ENCODE measurements at regions not wholly inside any gene's neighbourhood (a gene's known extent, or its start where the extent isn't known, plus 50 kb on each side); places are given as distances from the start of the nearest gene placed in this dataset.
"Not testable (repeated sequence)": the region's sequence is repeated elsewhere in the genome, so short reads cannot be mapped to it uniquely, and the experiment has no call there.

DNA sequence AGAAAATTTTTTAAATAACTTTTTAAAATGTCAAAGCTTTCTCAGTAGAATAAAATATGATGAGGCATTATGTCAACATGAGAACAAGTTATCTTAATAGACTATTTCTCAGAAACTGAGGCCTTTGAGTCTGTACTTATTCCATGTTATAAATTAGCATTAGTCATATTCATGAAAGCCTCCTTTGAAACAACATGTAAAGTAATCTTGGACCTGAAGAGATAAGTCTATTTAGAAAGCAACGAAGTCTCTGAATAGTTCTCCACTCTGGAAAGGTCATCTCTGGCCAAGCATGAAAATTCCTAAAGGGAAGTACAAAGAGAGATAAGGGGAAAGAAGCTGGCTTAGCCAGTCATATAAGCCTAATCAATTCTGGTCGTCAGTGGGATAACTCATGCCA is 150.8 kb downstream of the CYB561 start:
- DNase-seq, result no peak

DNA sequence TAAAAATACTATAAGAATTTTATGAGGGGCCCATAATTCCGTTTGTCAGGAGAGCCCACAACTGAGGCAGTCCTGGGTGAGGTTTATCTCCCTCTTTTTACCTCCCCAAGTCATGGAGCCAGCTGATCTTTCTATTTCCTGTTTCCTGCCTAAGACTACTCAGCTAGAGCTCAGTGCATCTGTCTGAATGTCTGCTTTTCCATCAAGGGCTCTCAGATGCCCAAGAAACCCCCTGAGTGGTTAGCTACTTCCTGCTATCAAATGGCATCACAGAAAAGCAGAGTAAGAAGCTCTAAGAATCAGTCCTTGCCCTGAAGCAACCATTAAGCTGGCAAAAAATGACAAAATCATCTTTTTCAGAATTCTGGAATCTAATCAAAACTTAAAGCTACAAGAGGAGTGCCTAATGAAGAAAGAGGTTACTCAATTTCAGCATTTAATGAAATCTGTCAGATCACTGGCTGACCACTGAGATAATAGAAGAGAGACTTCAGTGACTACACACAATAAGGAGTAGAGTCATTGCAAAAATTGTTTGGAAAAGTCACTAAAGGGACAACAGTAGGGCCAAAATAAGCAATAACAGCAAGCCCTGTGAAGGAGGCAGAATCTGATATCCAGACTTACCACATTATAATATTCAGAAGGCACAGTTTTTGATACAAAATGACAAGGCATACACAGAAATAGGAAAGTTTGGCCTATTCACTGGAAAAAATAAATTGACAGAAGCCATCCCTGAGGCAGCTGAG is 150.1 kb downstream of the CYB561 start:
- no peak for DNase-seq

DNA sequence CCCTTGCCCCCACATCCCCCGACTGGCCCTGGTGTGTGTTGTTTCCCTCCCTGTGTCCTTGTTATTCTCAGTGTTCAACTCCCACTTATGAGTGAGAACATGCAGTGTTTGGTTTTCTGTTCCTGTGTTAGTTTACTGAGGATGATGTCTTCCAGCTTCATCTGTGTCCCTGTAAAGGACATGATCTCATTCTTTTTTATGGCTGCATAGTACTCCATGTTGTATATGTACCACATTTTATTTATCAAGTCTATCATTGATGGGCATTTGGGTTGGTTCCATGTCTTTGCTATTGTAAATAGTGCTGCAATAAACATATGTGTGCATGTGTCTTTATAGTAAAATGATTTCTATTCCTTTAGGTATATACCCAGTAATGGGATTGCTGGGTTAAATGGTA is 147.2 kb downstream of the CYB561 start:
- not testable (repeated sequence) for DNase-seq

DNA sequence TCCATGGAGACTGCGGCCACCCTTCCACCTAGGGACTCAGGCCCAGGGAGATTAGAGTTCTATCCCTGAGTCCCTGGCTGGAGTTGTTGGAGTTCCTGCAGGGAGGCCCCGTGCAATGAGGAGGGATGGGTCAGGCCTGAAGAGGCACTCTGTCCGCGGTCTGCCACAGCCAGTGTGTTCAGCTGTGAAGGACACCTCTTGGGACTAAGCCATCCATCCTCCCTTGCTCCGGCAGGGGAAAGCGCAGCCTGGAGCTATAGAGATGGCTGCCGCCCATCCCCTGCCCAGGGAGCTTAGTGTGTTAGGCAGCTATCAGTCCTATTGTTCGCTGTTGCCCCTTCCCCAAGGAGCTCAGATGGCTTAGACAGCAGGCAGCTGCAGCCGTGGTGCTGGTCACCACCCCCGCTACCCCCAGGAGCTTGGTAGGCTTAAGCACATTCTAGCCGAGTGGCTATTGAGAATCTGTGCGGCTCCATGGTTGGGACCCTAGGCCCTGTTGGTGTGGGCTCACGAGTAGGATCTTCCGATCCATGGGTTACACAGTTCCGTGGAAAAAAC is 141.3 kb downstream of the CYB561 start:
- DNase-seq, result no peak

DNA sequence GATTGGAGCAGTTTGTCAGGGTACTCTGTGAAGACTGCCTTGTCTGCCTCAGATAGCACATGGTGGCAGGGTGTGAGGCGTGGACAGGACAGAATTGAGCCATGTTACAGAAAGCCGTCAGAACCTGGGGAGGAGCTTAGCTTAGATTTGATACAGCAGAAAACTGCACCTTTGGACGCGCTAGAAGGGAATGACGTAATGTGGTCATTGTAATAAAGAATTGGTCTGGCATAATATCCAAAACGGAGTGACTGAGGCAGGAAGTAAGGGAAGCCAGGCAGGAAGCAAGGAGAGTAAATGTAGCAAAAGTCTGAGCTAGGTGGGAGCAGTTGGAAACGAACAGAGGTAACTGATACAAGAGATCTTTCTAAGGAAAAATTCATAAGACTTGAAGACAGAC is 140.2 kb downstream of the CYB561 start:
- DNase-seq, result no peak

DNA sequence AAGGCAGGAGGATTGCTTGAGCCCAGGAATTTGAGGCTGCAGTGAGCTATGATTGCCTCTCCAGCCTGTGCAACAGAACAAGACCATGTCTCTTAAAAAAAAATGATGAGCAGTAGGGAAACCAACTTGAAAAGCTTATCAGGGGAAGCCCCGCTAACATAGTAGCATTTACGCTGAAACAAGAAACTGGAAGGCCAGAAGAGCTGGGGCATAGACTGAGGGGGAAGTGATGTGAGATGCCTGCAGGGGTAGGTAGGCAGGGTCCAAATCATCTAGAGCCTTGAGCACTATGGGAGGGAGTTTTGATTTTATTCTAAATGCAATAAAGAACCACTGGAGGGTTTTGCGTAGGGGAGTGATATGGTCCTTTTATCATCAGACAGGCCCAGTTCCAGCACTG is 139.3 kb downstream of the CYB561 start:
- DNase-seq, result no peak

DNA sequence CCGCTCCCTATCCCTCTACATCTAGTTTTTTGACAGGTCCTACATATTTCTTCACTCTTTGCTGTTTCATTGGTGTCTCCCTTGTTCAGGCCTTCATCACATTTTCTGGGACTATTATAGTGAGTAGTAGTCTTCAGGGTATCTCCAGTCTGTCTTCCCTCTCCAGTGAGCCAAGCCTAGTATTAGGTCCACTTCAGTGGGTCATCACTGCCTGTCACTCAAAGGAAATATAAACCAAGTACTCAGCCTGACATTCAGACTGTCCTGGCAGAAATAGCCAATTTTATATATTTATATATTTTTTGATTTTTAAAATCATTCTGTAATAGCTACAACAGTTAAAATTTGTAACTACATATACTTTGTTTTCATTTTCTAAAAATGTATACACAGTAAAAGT is 137.8 kb downstream of the CYB561 start:
- no peak for DNase-seq

DNA sequence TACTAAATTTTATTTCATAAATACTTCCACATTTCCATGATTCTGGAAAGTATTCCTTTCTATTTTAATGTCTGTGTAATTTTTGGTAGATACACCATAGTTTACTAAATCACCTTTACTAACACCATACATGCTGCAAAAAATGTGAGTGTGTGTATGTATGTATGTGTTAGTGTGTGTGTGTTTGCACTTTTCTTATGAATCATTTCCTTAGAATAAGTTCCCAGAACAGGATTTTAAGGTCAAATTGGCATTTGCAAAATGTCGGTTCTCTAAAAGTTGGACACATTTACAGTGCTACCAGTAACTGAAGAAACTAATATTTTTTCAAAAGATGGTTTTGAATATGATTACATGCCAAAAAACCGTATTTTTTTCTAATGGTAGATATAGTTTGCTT is 137.1 kb downstream of the CYB561 start:
- DNase-seq, result no peak

DNA sequence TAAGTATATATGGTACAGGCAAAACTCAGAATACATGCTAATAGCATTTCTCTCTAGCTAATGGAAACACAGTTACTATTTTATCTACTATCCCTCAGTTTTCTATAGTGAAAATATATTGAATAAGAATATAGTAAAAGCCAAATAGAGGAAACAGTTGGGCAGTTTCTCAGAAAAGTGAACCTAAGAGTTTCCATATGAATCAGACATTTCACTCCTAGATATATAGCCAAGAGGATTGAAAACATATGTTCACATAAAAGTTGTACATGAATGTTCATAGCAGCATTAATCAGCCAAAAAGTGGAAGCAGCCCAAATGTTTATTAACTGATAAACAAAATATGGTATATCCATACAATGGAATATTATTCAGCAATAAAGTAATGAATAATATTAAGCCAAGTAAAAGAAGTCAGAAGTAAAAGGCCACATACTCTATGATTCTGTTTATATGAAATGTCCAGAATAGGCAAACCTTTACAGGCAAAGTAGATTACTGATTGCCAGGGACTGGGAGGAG is 134.6 kb downstream of the CYB561 start:
- DNase-seq, result no peak

DNA sequence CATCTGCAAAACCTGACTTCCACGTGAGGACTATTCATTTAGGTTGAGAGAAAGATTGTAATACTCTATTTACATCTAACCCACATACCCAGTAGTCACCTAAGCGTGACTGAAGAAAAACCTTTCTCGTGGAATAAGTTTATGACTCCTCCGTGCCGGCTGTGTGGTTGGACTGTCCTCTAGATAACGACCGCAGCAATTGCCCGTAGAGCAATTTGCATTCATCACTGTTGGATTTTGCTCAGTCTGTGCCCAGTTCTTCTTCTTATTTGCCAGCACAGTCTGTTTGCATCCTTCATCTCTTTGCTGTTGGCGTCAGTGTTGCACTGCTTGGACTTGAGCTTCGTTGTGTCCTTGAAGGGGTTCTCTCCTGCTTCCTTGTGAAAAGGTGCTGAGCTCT is 131.3 kb downstream of the CYB561 start:
- DNase-seq, result no peak

DNA sequence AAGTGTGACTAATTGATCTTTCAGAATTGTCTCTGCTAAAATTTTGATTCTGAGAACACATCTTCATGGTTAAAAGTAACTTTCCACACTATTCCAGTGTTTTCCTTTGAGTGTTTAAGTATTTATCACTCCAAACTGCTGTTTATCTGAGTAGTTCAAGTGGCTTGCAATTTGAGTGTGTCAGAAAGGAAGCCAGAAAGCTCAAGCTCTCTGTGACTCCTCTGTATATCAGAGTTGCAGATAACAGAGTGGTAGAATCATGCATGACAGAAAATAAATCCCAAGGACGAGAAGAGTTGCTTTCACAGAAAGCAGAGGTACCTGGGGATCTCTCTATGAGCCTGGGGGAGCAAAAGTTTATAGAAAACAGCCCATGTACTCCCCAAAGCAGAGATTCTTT is 130.0 kb downstream of the CYB561 start:
- DNase-seq, result no peak

DNA sequence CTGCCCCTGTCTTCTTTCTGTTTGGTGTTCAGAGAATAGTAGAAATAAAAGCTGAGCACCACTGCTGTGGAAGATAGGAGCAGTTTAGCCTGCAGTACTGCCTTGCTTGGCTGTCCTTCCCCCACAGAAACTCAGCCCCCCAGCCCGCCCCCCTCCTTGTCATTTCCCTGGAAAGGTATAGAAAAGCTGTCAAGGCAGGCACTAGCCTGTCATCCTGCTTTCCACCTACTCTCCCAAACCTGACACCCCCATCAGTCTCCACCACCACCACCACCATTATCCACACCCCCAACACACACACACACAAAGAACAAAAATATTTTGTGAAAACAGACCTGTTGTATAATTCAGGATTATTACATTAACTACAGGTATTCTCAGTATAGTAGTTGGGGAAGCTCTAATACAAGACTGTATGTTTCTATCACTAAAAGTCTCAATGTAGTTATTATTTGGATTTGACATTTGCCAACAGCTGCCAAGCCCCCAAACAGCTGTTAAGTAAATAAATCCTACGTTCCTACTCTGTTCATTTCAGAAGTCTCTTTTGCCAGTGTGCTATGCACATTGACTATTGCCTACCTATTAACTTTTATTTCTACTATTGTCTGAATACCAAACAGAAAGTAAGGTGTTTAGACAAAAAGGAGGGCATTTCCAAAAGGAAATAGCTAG is 128.8 kb downstream of the CYB561 start:
- DNase-seq, result no peak

DNA sequence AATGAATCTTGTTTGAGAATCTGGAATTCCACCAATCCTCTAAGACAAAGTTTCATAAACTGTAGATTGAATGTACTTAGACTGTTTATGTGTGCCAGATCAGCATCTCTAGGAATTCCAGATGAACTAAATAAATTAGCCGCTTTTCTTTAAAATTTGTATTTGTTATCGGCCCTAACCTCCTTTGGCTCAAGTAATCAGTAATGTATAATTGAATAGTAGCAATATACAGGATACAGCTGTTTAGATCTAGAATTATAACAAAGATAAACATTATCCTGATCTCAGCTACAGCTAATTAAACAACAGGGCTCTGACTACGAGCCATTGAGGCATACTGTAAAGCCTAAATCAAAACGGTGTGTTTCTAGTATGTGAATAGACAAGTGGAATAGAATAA is 120.3 kb downstream of the CYB561 start:
- no peak for DNase-seq

DNA sequence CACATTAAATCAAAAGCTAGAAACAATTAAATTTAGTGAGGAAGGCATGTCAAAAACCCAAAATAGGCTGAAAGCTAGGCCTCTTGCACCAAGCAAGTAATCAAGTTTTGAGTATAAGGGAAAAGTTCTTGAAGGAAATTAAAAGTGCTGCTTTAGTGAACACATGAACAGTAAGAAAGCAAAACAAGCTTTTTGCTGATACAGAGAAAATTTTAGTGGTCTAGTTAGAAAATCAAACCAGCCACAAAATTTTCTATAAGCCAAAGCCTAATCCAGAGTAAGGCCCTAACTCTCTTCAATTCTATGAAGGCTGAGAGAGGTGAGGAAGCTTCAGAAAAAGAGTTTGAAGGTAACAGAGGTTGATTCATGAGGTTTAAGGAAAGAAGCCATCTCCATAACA is 116.2 kb downstream of the CYB561 start:
- no peak for DNase-seq

DNA sequence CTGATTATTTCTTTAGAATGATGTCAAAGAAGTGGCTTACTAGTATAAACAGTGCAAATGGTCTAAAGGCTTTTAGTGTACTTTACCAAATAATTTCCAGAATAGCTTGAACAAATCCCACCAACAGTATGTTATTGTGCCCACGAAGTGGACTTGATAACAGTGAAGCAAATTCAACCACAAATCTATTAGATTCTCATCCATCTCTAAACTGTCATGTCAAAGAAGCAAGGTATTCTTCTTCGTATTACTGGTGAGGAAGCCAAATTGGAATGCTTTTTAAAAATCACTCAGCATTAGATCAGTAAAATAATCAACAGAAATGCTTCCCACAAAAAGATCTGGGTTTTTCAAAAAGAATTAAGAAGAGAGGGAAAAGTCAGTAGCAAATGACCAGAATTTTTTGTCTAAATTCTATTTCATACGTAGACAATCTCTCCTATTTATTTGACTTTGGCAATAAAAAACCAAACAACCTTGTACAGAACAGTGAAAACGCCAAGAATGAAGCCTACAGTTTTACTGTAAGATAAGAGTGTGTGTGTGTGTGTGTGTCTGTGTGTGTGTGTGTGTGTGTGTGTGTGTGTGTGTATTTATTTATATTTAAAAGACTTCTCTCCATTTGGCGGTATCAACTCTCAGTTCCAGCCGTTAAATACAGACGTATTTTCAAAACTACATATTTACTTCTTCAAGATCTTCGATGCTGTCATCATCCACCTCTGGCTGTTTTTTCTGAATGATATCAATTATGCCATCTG is 114.6 kb downstream of the CYB561 start:
- DNase-seq, result no peak

DNA sequence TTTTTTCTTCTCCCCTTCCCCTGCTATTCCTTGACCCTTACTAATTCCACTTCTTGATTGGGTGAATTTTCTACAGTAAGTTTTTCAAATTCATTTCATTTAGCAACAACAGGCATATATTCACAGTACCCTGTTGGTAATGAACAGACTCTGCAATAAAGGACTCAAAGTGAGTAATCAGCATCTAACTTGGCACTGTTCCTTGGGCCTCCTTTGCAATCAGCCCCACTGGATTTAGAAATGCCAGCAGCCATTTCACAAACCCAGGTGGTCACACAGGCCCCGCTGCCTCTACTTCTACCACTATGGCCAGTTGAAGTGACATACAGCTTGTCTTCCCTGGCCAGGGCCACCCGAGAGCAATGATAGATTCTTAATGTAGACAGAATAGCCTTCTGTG is 113.8 kb downstream of the CYB561 start:
- no peak for DNase-seq

DNA sequence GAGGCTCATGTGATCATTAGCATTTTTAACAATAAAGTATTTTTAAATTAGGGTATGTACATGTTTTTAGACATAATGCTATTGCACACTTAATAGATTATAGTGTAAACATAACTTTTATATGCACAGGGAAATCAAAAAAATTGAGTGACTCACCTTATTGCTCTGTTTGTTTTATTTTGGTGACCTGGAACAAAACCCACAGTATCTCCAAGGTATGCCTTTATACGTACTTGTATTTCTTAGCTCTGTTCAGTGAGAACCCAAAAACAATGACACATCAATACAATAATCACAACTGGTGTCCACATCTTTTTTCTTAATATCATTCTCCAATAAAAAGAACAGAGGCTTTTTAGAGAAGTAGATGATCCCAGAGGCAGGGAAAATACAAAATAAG is 112.2 kb downstream of the CYB561 start:
- no peak for DNase-seq

DNA sequence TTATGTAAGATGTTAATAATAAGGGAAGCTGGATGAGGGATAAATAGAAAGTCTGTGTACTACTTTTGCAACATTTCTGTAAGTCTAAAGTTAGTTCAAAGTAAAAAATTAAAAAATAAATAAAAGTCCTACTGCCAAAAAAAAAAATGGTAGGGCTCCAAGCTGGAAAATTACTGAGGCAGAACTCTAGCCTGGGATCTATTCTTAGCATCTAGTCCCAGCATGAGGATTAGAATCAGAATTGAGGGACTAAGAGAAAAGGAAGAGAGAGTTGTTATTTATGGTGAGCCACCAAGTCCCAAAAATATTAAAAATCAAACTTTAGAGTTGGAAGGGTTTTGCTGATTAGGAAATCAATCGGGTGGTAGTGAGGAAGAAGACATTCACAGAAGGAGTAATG is 110.3 kb downstream of the CYB561 start:
- no peak for DNase-seq

DNA sequence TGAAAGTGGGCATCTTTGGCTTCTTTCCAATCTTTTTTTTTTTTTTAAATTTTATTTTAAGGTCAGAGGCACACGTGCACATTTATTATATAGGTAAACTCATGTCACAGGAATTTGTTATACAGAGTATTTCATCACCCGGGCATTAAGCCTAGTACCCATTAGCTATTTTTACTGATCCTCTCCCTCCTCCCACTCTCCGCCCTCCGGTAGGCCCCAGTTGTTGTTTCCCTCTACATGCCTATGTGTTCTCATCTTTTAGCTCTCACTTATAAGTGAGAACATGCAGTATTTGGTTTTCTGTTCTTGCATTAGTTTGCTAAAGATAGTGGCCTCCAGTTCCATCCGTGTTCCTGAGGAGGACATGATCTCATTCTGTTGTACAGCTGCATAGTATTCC is 108.5 kb downstream of the CYB561 start:
- DNase-seq, result no peak

DNA sequence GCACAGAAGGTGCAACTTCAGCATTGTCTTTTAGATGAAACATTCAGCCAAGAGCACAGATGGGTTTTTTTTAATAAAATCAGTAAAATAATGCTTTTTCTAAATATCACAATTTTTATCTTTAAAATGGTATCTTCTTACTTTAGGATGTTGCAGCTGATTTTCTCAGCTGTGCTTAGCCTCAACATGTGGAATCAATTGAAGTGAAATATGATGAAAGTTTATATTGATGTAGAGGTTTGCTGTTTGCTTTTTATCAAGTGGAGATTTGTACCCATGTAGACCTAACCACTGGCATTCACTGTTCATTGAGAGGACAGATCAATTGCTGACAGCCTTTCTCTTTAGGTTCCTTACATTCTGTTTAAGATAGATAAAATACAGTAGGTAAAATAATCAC is 107.8 kb downstream of the CYB561 start:
- no peak for DNase-seq

DNA sequence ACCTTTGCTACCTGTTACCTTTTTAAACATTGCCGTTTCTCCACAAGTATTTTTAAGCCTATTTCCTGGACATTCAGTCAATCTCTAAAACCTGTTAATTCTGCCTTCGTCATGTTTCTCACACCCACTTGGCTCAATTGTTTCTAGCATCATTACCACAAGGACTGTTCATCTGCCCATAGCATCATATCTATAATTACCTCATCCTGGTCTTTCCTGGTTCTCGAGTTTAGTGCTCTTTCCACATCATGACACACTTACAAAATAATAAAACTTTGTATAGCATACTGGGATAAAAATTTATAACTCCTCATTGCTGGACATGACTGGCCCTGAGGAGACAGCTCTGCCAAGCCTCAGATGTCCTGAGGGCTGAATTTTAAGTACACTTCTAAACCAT is 104.8 kb downstream of the CYB561 start:
- DNase-seq, result no peak

DNA sequence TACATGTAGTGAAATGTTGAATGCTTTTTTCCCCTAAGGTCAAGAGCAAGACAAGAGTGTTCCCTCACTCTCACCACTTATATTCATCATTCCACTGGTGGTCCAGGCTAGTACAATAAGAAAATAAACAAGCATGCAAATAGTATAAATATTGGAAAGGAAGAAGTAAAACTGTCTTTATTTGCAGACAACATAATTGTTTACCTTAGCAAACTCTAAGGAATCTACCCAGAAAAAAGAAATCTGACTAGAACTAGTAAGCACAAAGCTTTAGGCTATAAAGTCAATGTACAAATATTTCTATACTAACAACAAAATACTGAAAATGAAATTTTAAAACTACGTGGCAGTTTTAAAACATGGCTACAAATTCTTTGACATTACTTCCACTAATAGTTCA is 101.7 kb downstream of the CYB561 start:
- no peak for DNase-seq

DNA sequence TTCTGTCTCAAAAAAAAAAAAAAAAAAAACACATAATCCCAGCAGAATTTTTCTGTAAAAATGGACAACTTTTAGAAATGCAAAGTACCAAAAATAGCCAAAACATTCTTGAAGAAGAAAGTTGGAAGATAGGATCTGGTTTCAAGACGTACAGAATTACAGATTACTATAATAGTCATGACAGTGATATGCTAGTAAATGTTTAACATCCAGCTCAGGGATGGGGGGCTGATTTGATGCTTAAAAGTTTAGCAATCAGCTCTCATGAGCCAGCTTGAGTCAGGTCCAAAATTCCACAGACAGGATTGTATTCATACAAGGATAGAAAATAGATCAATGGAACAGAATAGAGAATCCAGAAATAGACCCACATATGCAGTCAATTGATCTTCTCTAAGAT is 100.5 kb downstream of the CYB561 start:
- DNase-seq, result no peak

DNA sequence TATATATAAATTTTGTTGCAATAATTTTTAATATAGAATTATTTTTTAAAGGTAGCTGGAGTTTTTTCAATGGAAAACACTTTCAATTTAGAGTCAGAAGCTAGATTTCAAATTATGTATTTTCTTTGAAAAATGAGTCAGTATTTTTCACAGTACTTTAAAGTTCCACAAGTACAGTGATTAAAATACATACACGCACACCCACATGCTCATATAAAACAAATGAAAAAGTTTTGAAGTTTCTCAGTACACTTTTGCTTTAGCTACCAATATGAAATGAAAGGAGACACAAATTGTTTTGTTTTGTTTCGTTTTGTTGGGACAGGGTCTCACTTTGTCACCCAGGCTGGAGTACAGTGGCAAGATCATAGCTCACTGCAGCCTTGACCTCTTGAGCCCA is 98.6 kb downstream of the CYB561 start:
- no peak for DNase-seq

All from NCI-H69 (cell line).